ENCODE measurements at regions not wholly inside any gene's neighbourhood (a gene's known extent, or its start where the extent isn't known, plus 50 kb on each side); places are given as distances from the start of the nearest gene placed in this dataset.
"Not testable (repeated sequence)": the region's sequence is repeated elsewhere in the genome, so short reads cannot be mapped to it uniquely, and the experiment has no call there.

- DNase-seq = no peak
- Mint-ChIP-seq H3K4me3 (no peak overlapping the region), H3K27ac (no peak overlapping the region), H3K9me3 (ENCODE audit: insufficient read depth) (no peaks in the 10 kb centered on the region), H3K36me3 (ENCODE audit: low read depth) (no peaks in the 10 kb centered on the region), H3K4me1 (ENCODE audit: low read depth) (no peaks in the 10 kb centered on the region), H3K27me3 (ENCODE audit: low read depth) (peaks cover 2% of the 10 kb centered on the region)
- POLR2A ChIA-PET = no interaction called here
- CTCF ChIA-PET = no interaction called here
- no peak for ATAC-seq
Measured at GRCh38 chr19:13639342-13639929, 124.9 kb upstream of the MRI1 start.

- CTCF ChIA-PET = no interaction called here
- H3K27me3 Mint-ChIP-seq (ENCODE audit: low read depth) = peaks cover 2% of the 10 kb centered on the region
- ATAC-seq (no peak), DNase-seq (no peak)
- H3K9me3 Mint-ChIP-seq (ENCODE audit: insufficient read depth) = no peaks in the 10 kb centered on the region
- H3K4me1 Mint-ChIP-seq (ENCODE audit: low read depth) = no peaks in the 10 kb centered on the region
- H3K36me3 Mint-ChIP-seq (ENCODE audit: low read depth) = no peaks in the 10 kb centered on the region
- POLR2A ChIA-PET = no interaction called here
- no peak overlapping the region for H3K4me3 Mint-ChIP-seq
- H3K27ac Mint-ChIP-seq = no peak overlapping the region
Measured at GRCh38 chr19:13637664-13638063, 126.7 kb upstream of the MRI1 start.

GRCh38 chr19:13634658-13635057 is 128.4 kb upstream of the CACNA1A start:
- DNase-seq (no peak), ATAC-seq (no peak)
- no peaks in the 10 kb centered on the region for H3K9me3 Mint-ChIP-seq (ENCODE audit: insufficient read depth)
- no peak overlapping the region for H3K4me3 Mint-ChIP-seq
- H3K27ac Mint-ChIP-seq = no peak overlapping the region
- H3K27me3 Mint-ChIP-seq (ENCODE audit: low read depth) = no peaks in the 10 kb centered on the region
- H3K4me1 Mint-ChIP-seq (ENCODE audit: low read depth) = no peaks in the 10 kb centered on the region
- POLR2A ChIA-PET = no interaction called here
- no peaks in the 10 kb centered on the region for H3K36me3 Mint-ChIP-seq (ENCODE audit: low read depth)
- CTCF ChIA-PET = no interaction called here

- ATAC-seq (no peak), DNase-seq (no peak)
- H3K4me3 Mint-ChIP-seq = no peak overlapping the region
- ChIA-PET CTCF (no interaction called here), POLR2A (no interaction called here)
- H3K36me3 Mint-ChIP-seq (ENCODE audit: low read depth) = no peaks in the 10 kb centered on the region
- H3K9me3 Mint-ChIP-seq (ENCODE audit: insufficient read depth) = no peaks in the 10 kb centered on the region
- H3K27ac Mint-ChIP-seq = no peak overlapping the region
- H3K27me3 Mint-ChIP-seq (ENCODE audit: low read depth) = no peaks in the 10 kb centered on the region
- no peaks in the 10 kb centered on the region for H3K4me1 Mint-ChIP-seq (ENCODE audit: low read depth)
Measured at GRCh38 chr19:13633522-13633922, 127.2 kb upstream of the CACNA1A start.

- Mint-ChIP-seq H3K27me3 (ENCODE audit: low read depth) (no peaks in the 10 kb centered on the region), H3K4me3 (no peak overlapping the region), H3K9me3 (ENCODE audit: insufficient read depth) (no peaks in the 10 kb centered on the region), H3K4me1 (ENCODE audit: low read depth) (no peaks in the 10 kb centered on the region), H3K27ac (no peak overlapping the region), H3K36me3 (ENCODE audit: low read depth) (no peaks in the 10 kb centered on the region)
- DNase-seq (no peak), ATAC-seq (no peak)
- CTCF ChIA-PET = no interaction called here
- POLR2A ChIA-PET = no interaction called here
Measured at GRCh38 chr19:13633109-13633508, 126.8 kb upstream of the CACNA1A start.

- H3K36me3 Mint-ChIP-seq (ENCODE audit: low read depth); H3K9me3 Mint-ChIP-seq (ENCODE audit: insufficient read depth); H3K4me3 Mint-ChIP-seq; H3K27ac Mint-ChIP-seq; H3K4me1 Mint-ChIP-seq (ENCODE audit: low read depth); CTCF ChIA-PET; ATAC-seq; H3K27me3 Mint-ChIP-seq (ENCODE audit: low read depth); POLR2A ChIA-PET; DNase-seq: not testable (repeated sequence)
Measured at GRCh38 chr19:13632164-13632563, 125.9 kb upstream of the CACNA1A start.

GRCh38 chr19:13629687-13630357 is 123.5 kb upstream of the CACNA1A start:
- Mint-ChIP-seq H3K27me3 (ENCODE audit: low read depth) (peaks cover 6% of the 10 kb centered on the region), H3K9me3 (ENCODE audit: insufficient read depth) (no peaks in the 10 kb centered on the region), H3K4me1 (ENCODE audit: low read depth) (no peaks in the 10 kb centered on the region), H3K36me3 (ENCODE audit: low read depth) (no peaks in the 10 kb centered on the region), H3K27ac (no peak overlapping the region), H3K4me3 (no peak overlapping the region)
- CTCF ChIA-PET = no interaction called here
- no peak for DNase-seq
- no peak for ATAC-seq
- POLR2A ChIA-PET = no interaction called here

GRCh38 chr19:13627531-13627930 is 121.3 kb upstream of the CACNA1A start:
- POLR2A ChIA-PET = no interaction called here
- no peak for DNase-seq
- Mint-ChIP-seq H3K27ac (no peak overlapping the region), H3K4me1 (ENCODE audit: low read depth) (no peaks in the 10 kb centered on the region), H3K9me3 (ENCODE audit: insufficient read depth) (no peaks in the 10 kb centered on the region), H3K27me3 (ENCODE audit: low read depth) (peaks cover 23% of the 10 kb centered on the region), H3K4me3 (no peak overlapping the region), H3K36me3 (ENCODE audit: low read depth) (no peaks in the 10 kb centered on the region)
- CTCF ChIA-PET = no interaction called here
- no peak for ATAC-seq

GRCh38 chr19:13623716-13624710 is 117.7 kb upstream of the CACNA1A start:
- ATAC-seq (no peak), DNase-seq (no peak)
- CTCF ChIA-PET = no interaction called here
- Mint-ChIP-seq H3K27ac (no peak overlapping the region), H3K27me3 (ENCODE audit: low read depth) (peaks cover 32% of the 10 kb centered on the region), H3K9me3 (ENCODE audit: insufficient read depth) (no peaks in the 10 kb centered on the region), H3K4me3 (no peak overlapping the region), H3K4me1 (ENCODE audit: low read depth) (no peaks in the 10 kb centered on the region), H3K36me3 (ENCODE audit: low read depth) (no peaks in the 10 kb centered on the region)
- POLR2A ChIA-PET = no interaction called here

GRCh38 chr19:13622766-13623715 is 116.8 kb upstream of the CACNA1A start:
- no peaks in the 10 kb centered on the region for H3K36me3 Mint-ChIP-seq (ENCODE audit: low read depth)
- no peaks in the 10 kb centered on the region for H3K4me1 Mint-ChIP-seq (ENCODE audit: low read depth)
- ChIA-PET CTCF (interaction anchor here (1.2 kb wide), 1 partner anchor 34 kb away, joined by 3 read pairs; no protein-coding TSS in a partner anchor), POLR2A (no interaction called here)
- H3K9me3 Mint-ChIP-seq (ENCODE audit: insufficient read depth) = no peaks in the 10 kb centered on the region
- ATAC-seq (no peak), DNase-seq (no peak)
- no peak overlapping the region for H3K4me3 Mint-ChIP-seq
- H3K27me3 Mint-ChIP-seq (ENCODE audit: low read depth) = peaks cover 34% of the 10 kb centered on the region
- no peak overlapping the region for H3K27ac Mint-ChIP-seq

- Mint-ChIP-seq H3K36me3 (ENCODE audit: low read depth) (no peaks in the 10 kb centered on the region), H3K27ac (no peak overlapping the region), H3K9me3 (ENCODE audit: insufficient read depth) (no peaks in the 10 kb centered on the region), H3K4me3 (no peak overlapping the region), H3K27me3 (ENCODE audit: low read depth) (peaks cover 36% of the 10 kb centered on the region), H3K4me1 (ENCODE audit: low read depth) (no peaks in the 10 kb centered on the region)
- CTCF ChIA-PET = no interaction called here
- DNase-seq (peak; percentile 24), ATAC-seq (no peak)
- POLR2A ChIA-PET = no interaction called here
Measured at GRCh38 chr19:13621413-13621812, 115.1 kb upstream of the CACNA1A start.
